DOHH2 (cell line): ENCODE measurements at regions not wholly inside any gene's neighbourhood (a gene's known extent, or its start where the extent isn't known, plus 50 kb on each side); places are given as distances from the start of the nearest gene placed in this dataset.
"Not testable (repeated sequence)": the region's sequence is repeated elsewhere in the genome, so short reads cannot be mapped to it uniquely, and the experiment has no call there.

Experiments
- H3F3A ChIP-seq: fragments of 200-600 bp; sonication (generic), shearing (Covaris generic); 2 replicates; pipeline ENCODE4 v1.6.0; 2016; ENCODE audit warnings: antibody characterized with exemption, mild to moderate bottlenecking; ENCODE audit not compliant: control insufficient read depth, insufficient read depth
- H3K27ac ChIP-seq: fragments of 200-600 bp; sonication (generic); 2 replicates; pipeline ENCODE4 v1.5.1; 2014; ENCODE audit warnings: low read depth, mild to moderate bottlenecking, low read length, moderate library complexity
- H3K27me3 ChIP-seq: fragments of 200-600 bp; sonication (generic); 2 replicates; pipeline ENCODE4 v1.6.1; 2014; ENCODE audit warnings: mild to moderate bottlenecking, low read length, mixed read lengths; ENCODE audit not compliant: control insufficient read depth
- H3K36me3 ChIP-seq: fragments of 200-600 bp; sonication (generic); 2 replicates; pipeline ENCODE4 v1.6.1; 2014; ENCODE audit warnings: mild to moderate bottlenecking, low read length, moderate library complexity, mixed read lengths; ENCODE audit not compliant: control insufficient read depth
- H3K4me1 ChIP-seq: fragments of 200-600 bp; sonication (generic); 2 replicates; pipeline ENCODE4 v1.6.1; 2014; ENCODE audit warnings: mild to moderate bottlenecking, low read length, mixed read lengths; ENCODE audit not compliant: control insufficient read depth
- H3K4me2 ChIP-seq: fragments of 200-600 bp; sonication (generic); 2 replicates; pipeline ENCODE4 v1.6.0; 2014; ENCODE audit warnings: mild to moderate bottlenecking, low read length, moderate library complexity
- H3K4me3 ChIP-seq: fragments of 200-600 bp; sonication (generic); 2 replicates; pipeline ENCODE4 v1.5.1; 2014; ENCODE audit warnings: mild to moderate bottlenecking, low read length, mixed read lengths
- H3K79me2 ChIP-seq: fragments of 200-600 bp; sonication (generic); 2 replicates; pipeline ENCODE4 v1.6.1; 2014; ENCODE audit warnings: mild to moderate bottlenecking, low read length, mixed read lengths; ENCODE audit not compliant: control insufficient read depth
- H3K9me2 ChIP-seq: fragments of 200-600 bp; sonication (generic); replicated peaks from 2 replicates; pipeline ENCODE4 v1.6.1; 2014; ENCODE audit warnings: mild to moderate bottlenecking, low read length, mixed read lengths; ENCODE audit not compliant: control insufficient read depth
- H3K9me3 ChIP-seq: fragments of 200-600 bp; sonication (generic); 2 replicates; pipeline ENCODE4 v1.6.1; 2014; ENCODE audit warnings: antibody characterized with exemption, low read length, mixed read lengths; ENCODE audit not compliant: control insufficient read depth, insufficient read depth
- H4K20me1 ChIP-seq: fragments of 200-600 bp; sonication (generic); 2 replicates; pipeline ENCODE4 v1.6.0; 2014; ENCODE audit warnings: low read depth, mild to moderate bottlenecking, antibody characterized with exemption, low read length, moderate library complexity; ENCODE audit not compliant: control insufficient read depth, insufficient read depth
- EZH2phosphoT487 ChIP-seq: fragments of 200-600 bp; sonication (generic); IDR thresholded peaks from 2 replicates; pipeline ENCODE4 v1.6.1; 2017; ENCODE audit warnings: borderline replicate concordance, mild to moderate bottlenecking, antibody characterized with exemption, low read length, moderate library complexity, mixed read lengths
- TF ChIP-seq, protein P1 (sequence below): fragments of 200-600 bp; sonication (generic); IDR thresholded peaks from one replicate; pipeline ENCODE4 v1.5.1; 2014; ENCODE audit warnings: antibody characterized with exemption, mild to moderate bottlenecking, low read depth, low read length; ENCODE audit not compliant: poor library complexity, severe bottlenecking

- H3K4me1 ChIP-seq, H3K36me3 ChIP-seq, H4K20me1 ChIP-seq, H3K9me3 ChIP-seq, H3K4me3 ChIP-seq, H3K79me2 ChIP-seq, H3K27ac ChIP-seq, H3F3A ChIP-seq, H3K27me3 ChIP-seq, H3K9me2 ChIP-seq, H3K4me2 ChIP-seq: not testable (repeated sequence)
Observed at GRCh38 chr6:4725136-4725760, 51.0 kb upstream of the CDYL start.

- not testable (repeated sequence) for H3K9me3 ChIP-seq, H3K27me3 ChIP-seq, H3F3A ChIP-seq, H3K9me2 ChIP-seq, H3K4me3 ChIP-seq, H3K36me3 ChIP-seq, H3K27ac ChIP-seq, H3K79me2 ChIP-seq, H3K4me2 ChIP-seq, H4K20me1 ChIP-seq, H3K4me1 ChIP-seq
Observed at GRCh38 chr6:4724727-4725126, 51.5 kb upstream of the CDYL start.

DNA sequence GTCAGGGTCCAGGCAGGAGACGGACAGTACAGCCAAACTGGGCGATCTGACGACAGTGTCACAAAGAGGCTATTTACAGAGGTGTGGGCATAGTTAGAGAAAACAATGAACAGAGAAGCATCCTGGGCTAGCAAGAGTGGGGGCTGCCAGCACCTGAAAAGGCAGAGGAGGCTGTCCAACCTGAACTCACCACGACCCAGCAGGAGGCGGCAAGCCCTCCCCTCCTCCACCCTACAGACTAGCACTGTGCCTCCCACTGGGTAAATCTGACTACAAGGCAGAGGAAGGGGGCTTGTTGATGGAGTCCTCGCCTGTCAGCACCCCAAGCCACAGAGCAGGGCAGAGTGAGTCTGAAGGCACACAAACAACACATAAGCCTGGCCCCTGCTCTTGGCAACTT lies 52.8 kb upstream of the CDYL start:
- H3K27me3 ChIP-seq: no peaks in the 10 kb centered on the region
- no peaks in the 10 kb centered on the region for H3K9me2 ChIP-seq
- H3F3A ChIP-seq: no peaks in the 10 kb centered on the region
- TF ChIP-seq, protein P1, sequence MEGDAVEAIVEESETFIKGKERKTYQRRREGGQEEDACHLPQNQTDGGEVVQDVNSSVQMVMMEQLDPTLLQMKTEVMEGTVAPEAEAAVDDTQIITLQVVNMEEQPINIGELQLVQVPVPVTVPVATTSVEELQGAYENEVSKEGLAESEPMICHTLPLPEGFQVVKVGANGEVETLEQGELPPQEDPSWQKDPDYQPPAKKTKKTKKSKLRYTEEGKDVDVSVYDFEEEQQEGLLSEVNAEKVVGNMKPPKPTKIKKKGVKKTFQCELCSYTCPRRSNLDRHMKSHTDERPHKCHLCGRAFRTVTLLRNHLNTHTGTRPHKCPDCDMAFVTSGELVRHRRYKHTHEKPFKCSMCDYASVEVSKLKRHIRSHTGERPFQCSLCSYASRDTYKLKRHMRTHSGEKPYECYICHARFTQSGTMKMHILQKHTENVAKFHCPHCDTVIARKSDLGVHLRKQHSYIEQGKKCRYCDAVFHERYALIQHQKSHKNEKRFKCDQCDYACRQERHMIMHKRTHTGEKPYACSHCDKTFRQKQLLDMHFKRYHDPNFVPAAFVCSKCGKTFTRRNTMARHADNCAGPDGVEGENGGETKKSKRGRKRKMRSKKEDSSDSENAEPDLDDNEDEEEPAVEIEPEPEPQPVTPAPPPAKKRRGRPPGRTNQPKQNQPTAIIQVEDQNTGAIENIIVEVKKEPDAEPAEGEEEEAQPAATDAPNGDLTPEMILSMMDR: no peak
- TF ChIP-seq EZH2phosphoT487: no peak
- no peaks in the 10 kb centered on the region for H3K9me3 ChIP-seq
- H4K20me1 ChIP-seq: no peaks in the 10 kb centered on the region
- H3K4me3 ChIP-seq: no peak overlapping the region
- no peaks in the 10 kb centered on the region for H3K36me3 ChIP-seq
- H3K79me2 ChIP-seq: no peaks in the 10 kb centered on the region
- no peaks in the 10 kb centered on the region for H3K4me1 ChIP-seq
- no peak overlapping the region for H3K4me2 ChIP-seq
- no peak overlapping the region for H3K27ac ChIP-seq

DNA sequence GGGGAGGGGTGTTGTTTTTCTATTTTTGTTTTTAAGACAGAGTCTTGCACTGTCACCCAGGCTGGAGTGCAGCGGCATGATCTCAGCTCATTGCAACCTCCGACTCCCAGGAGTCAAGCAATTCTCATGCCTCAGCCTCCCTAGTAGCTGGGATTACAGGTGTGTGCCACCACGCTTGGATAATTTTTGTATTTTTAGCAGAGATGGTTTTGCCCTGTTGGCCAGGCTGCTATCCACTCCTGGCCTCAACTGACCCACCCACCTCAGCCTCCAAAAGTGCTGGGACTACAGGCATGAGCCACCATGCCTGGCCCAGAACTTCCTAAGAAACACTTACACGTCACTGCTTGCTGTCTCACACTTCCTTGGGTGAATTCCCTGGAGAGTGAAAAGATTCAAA lies 54.8 kb upstream of the CDYL start:
- H4K20me1 ChIP-seq, H3K27me3 ChIP-seq, H3K9me3 ChIP-seq, H3K36me3 ChIP-seq, H3K9me2 ChIP-seq, H3K4me1 ChIP-seq, H3K4me2 ChIP-seq, H3F3A ChIP-seq, H3K4me3 ChIP-seq, H3K79me2 ChIP-seq, H3K27ac ChIP-seq: not testable (repeated sequence)

DNA sequence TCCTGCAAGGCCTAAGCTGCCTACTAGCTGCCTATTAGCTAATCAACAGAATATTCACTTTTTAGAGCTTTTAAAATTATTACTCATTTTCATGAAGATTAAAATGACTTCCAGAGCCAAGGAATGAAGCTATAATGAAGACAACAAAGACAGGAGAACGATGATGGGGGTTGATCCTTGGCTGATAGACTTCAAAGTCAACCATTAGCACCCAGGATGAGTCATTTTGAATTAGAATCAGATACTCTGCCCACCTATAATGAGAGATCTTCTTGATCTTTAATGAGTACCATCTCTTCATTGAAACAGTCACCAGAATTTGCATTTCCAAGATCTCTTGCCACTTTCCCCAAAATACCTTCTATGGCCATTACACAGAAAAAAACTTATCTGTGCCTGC lies 56.7 kb upstream of the CDYL start:
- H3K36me3 ChIP-seq: no peaks in the 10 kb centered on the region
- no peaks in the 10 kb centered on the region for H3K9me3 ChIP-seq
- H3K4me3 ChIP-seq: no peak overlapping the region
- H3K27ac ChIP-seq: no peak overlapping the region
- H3K9me2 ChIP-seq: no peaks in the 10 kb centered on the region
- no peaks in the 10 kb centered on the region for H3K4me1 ChIP-seq
- TF ChIP-seq EZH2phosphoT487: no peak
- TF ChIP-seq, protein P1: no peak
- H3K79me2 ChIP-seq: no peaks in the 10 kb centered on the region
- H3F3A ChIP-seq: no peaks in the 10 kb centered on the region
- H4K20me1 ChIP-seq: no peaks in the 10 kb centered on the region
- H3K27me3 ChIP-seq: no peaks in the 10 kb centered on the region
- H3K4me2 ChIP-seq: no peak overlapping the region
